Sigmoid colon (tissue), 6 donors: ENCODE measurements at regions not wholly inside any gene's neighbourhood (a gene's known extent, or its start where the extent isn't known, plus 50 kb on each side); places are given as distances from the start of the nearest gene placed in this dataset.

Experiments
- DNase-seq: peaks from one replicate; pipeline ENCODE4 v3.0.0-alpha.2; 2019
- H3K27ac ChIP-seq, 4 donors: fragments of 200-600 bp; sonication (generic); one replicate each; pipeline ENCODE4 v1.5.1; 2016 to 2019; ENCODE audit warnings: mild to moderate bottlenecking in 1 of 4
- H3K27me3 ChIP-seq, 3 donors: fragments of 200-600 bp; sonication (generic); one replicate each; pipeline ENCODE4 v1.5.1; 2019; ENCODE audit warnings: mild to moderate bottlenecking in 1 of 3
- H3K36me3 ChIP-seq, 4 donors: fragments of 200-600 bp; sonication (generic); one replicate each; pipeline ENCODE4 v1.5.1; 2016 to 2019
- H3K4me1 ChIP-seq, 4 donors: fragments of 200-600 bp; sonication (generic); one replicate each; pipeline ENCODE4 v1.5.1; 2017 to 2019
- H3K4me3 ChIP-seq, 4 donors: fragments of 200-600 bp; sonication (generic); one replicate each; pipeline ENCODE4 v1.5.1; 2017 to 2019; ENCODE audit warnings: mild to moderate bottlenecking in 2 of 4, moderate library complexity in 1 of 4
- H3K9me3 ChIP-seq, 4 donors: fragments of 200-600 bp in 3 of 4; sonication (generic) in 3 of 4; one replicate each; pipeline versions ENCODE4 v1.5.1 to v1.6.1; 2013 to 2019
- EP300 ChIP-seq, 4 donors: sonication (generic); formaldehyde crosslinking; IDR thresholded peaks; one replicate each; pipeline ENCODE4 v1.6.1; 2017; ENCODE audit warnings: antibody characterized with exemption in 4 of 4
- POLR2A ChIP-seq, 2 donors: fragments of 450-650 bp; IDR thresholded peaks; one replicate each; pipeline ENCODE4 v1.6.1; 2016; ENCODE audit warnings: antibody characterized with exemption in 2 of 2, mild to moderate bottlenecking in 2 of 2, moderate library complexity in 2 of 2
- POLR2AphosphoS5 ChIP-seq, 4 donors: sonication (generic); formaldehyde crosslinking; IDR thresholded peaks; one replicate each; pipeline ENCODE4 v1.6.1; 2017; ENCODE audit warnings: antibody characterized with exemption in 4 of 4
- WGBS, 2 donors: extraction: QIAGEN DNeasy Blood & Tissue Kit; methylation state at CpG; one replicate each; pipeline ENCODE4 v1.1.7; 2013; 5-methylcytosine and 5-hydroxymethylcytosine counted together
- intact Hi-C: fragments of 100-400 bp; cut with DNase I; formaldehyde crosslinking; loops from one replicate; pipeline ENCODE4 v1.15.1; 2023
- TF ChIP-seq, protein P1 (sequence below), 4 experiments: fragments of 450-650 bp in 3 of 4; fragments of 200-600 bp in 1 of 4; IDR thresholded peaks; one replicate each; pipeline ENCODE4 v1.5.1; 2016 to 2019; ENCODE audit warnings: antibody characterized with exemption in 4 of 4, mild to moderate bottlenecking in 3 of 4, moderate library complexity in 2 of 4
- donor health status: healthy with polysubstance abuse.
- donor health status: healthy.

GRCh38 chr11:127452533-127452932 lies 452.0 kb upstream of the KIRREL3 start:
- WGBS, 2 donors = 89 to 90% methylated on average over 5 of the region's 5 CpGs
- H3K4me3 ChIP-seq = no peak overlapping the region
- H3K9me3 ChIP-seq = no peaks in the 10 kb centered on the region
- no peaks in the 10 kb centered on the region for H3K4me1 ChIP-seq
- intact Hi-C loops = no loop called here
- no peak overlapping the region for H3K27ac ChIP-seq
- no peaks in the 10 kb centered on the region for H3K36me3 ChIP-seq
- DNase-seq = no peak
- H3K27me3 ChIP-seq = no peaks in the 10 kb centered on the region
- TF ChIP-seq POLR2A (IDR thresholded peaks at IDR 0.05) = no peak
- TF ChIP-seq EP300 (IDR thresholded peaks at IDR 0.05) = no peak
- TF ChIP-seq, protein P1, sequence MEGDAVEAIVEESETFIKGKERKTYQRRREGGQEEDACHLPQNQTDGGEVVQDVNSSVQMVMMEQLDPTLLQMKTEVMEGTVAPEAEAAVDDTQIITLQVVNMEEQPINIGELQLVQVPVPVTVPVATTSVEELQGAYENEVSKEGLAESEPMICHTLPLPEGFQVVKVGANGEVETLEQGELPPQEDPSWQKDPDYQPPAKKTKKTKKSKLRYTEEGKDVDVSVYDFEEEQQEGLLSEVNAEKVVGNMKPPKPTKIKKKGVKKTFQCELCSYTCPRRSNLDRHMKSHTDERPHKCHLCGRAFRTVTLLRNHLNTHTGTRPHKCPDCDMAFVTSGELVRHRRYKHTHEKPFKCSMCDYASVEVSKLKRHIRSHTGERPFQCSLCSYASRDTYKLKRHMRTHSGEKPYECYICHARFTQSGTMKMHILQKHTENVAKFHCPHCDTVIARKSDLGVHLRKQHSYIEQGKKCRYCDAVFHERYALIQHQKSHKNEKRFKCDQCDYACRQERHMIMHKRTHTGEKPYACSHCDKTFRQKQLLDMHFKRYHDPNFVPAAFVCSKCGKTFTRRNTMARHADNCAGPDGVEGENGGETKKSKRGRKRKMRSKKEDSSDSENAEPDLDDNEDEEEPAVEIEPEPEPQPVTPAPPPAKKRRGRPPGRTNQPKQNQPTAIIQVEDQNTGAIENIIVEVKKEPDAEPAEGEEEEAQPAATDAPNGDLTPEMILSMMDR (IDR thresholded peaks at IDR 0.05) = no peak
- TF ChIP-seq POLR2AphosphoS5 (IDR thresholded peaks at IDR 0.05) = no peak

- TF ChIP-seq EP300 (IDR thresholded peaks at IDR 0.05) = no peak
- no peak for TF ChIP-seq POLR2AphosphoS5 (IDR thresholded peaks at IDR 0.05)
- no peak for TF ChIP-seq POLR2A (IDR thresholded peaks at IDR 0.05)
- TF ChIP-seq, protein P1 (IDR thresholded peaks at IDR 0.05) = no peak
- no peak overlapping the region for H3K27ac ChIP-seq
- 77 to 86% methylated on average over 9 of the region's 9 CpGs for WGBS, 2 donors
- H3K4me1 ChIP-seq = no peaks in the 10 kb centered on the region
- DNase-seq = peak; percentile 73
- no peak overlapping the region for H3K4me3 ChIP-seq
- no peaks in the 10 kb centered on the region for H3K27me3 ChIP-seq
- no peaks in the 10 kb centered on the region for H3K36me3 ChIP-seq
- H3K9me3 ChIP-seq = no peaks in the 10 kb centered on the region
- intact Hi-C loops = no loop called here
These were observed 451.3 kb upstream of the KIRREL3 start for GRCh38 chr11:127451861-127452260.

DNA sequence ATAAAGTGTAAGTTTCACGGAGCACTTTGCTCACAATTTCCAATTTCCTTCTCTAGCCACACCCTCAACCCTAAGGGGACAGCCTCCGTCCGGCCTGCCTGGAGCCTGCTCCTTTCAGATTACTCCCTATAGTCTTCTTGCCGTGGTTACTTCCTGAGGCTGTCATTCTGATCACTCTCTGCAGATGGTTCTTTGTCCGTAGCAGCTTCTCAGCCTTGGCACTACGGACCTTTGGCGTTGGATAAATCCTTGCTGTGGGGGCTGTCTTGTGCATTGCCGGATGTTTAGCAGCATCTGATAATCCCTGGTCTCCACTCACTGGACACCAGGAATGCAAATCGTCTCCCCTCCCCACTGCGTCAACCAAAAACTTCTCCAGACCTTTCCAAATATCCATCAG lies 447.5 kb upstream of the KIRREL3 start:
- no peak for TF ChIP-seq POLR2AphosphoS5 (IDR thresholded peaks at IDR 0.05)
- TF ChIP-seq, protein P1 (IDR thresholded peaks at IDR 0.05) = no peak
- TF ChIP-seq EP300 (IDR thresholded peaks at IDR 0.05) = no peak
- TF ChIP-seq POLR2A (IDR thresholded peaks at IDR 0.05) = no peak
- Histone ChIP-seq H3K27ac (no peak overlapping the region), H3K4me3 (no peak overlapping the region), H3K27me3 (no peaks in the 10 kb centered on the region), H3K9me3 (no peaks in the 10 kb centered on the region), H3K4me1 (no peaks in the 10 kb centered on the region), H3K36me3 (no peaks in the 10 kb centered on the region)
- no peak for DNase-seq
- intact Hi-C loops = no loop called here
- WGBS, 2 donors = 69 to 89% methylated on average over 10 of the region's 10 CpGs

- no peaks in the 10 kb centered on the region for H3K9me3 ChIP-seq
- no peak overlapping the region for H3K27ac ChIP-seq
- no peak overlapping the region for H3K4me3 ChIP-seq
- intact Hi-C loops = no loop called here
- no peaks in the 10 kb centered on the region for H3K36me3 ChIP-seq
- no peak for DNase-seq
- WGBS, 2 donors = 73 to 82% methylated on average over 4 of the region's 4 CpGs
- no peaks in the 10 kb centered on the region for H3K27me3 ChIP-seq
- TF ChIP-seq POLR2AphosphoS5 (IDR thresholded peaks at IDR 0.05) (no peak), EP300 (IDR thresholded peaks at IDR 0.05) (no peak), POLR2A (IDR thresholded peaks at IDR 0.05) (no peak)
- TF ChIP-seq, protein P1 (IDR thresholded peaks at IDR 0.05) = no peak
- no peaks in the 10 kb centered on the region for H3K4me1 ChIP-seq
These were observed 444.9 kb upstream of the KIRREL3 start for GRCh38 chr11:127445476-127445875.

DNA sequence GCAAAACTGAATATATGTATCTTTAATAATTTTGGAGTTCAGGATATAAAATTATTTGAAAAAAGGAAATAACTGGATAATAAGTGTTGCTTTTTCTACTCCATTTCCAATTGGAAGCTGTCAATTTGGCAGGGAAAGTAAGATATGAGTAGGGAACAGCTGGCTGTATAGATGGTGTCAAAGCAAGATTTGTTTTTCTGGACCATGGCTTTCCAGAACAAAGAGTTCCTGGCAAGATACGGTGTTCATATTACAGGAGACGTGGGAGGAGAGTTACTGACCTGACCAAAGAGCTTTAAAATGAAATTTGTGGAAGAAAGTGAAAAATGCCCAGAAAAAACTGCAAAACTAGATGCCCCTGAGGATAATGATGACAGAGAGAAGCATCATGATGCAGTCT lies 442.7 kb upstream of the KIRREL3 start:
- 78 to 80% methylated on average over 2 of the region's 2 CpGs for WGBS, 2 donors

More for the DNA sequence above, 442.7 kb upstream of the KIRREL3 start:
- Histone ChIP-seq H3K27me3 (no peaks in the 10 kb centered on the region), H3K4me3 (no peak overlapping the region), H3K36me3 (no peaks in the 10 kb centered on the region), H3K9me3 (no peaks in the 10 kb centered on the region), H3K27ac (no peak overlapping the region), H3K4me1 (no peaks in the 10 kb centered on the region)
- intact Hi-C loops = no loop called here
- DNase-seq = no peak
- TF ChIP-seq EP300 (IDR thresholded peaks at IDR 0.05) (no peak), POLR2AphosphoS5 (IDR thresholded peaks at IDR 0.05) (no peak), POLR2A (IDR thresholded peaks at IDR 0.05) (no peak)
- TF ChIP-seq, protein P1 (IDR thresholded peaks at IDR 0.05) = no peak
